GM18508 (cell line): ENCODE measurements at regions not wholly inside any gene's neighbourhood (a gene's known extent, or its start where the extent isn't known, plus 50 kb on each side); places are given as distances from the start of the nearest gene placed in this dataset.
A peak's percentile ranks its signal among the peaks of the same experiment; 100 is the strongest.

ENCODE experiments used
- ATAC-seq: cut with Tn5 transposase; IDR thresholded peaks from one replicate; pipeline ENCODE4 v1.9.1; 2021; ENCODE audit warnings: moderate number of reproducible peaks; ENCODE audit not compliant: insufficient read depth, unreplicated experiment

DNA sequence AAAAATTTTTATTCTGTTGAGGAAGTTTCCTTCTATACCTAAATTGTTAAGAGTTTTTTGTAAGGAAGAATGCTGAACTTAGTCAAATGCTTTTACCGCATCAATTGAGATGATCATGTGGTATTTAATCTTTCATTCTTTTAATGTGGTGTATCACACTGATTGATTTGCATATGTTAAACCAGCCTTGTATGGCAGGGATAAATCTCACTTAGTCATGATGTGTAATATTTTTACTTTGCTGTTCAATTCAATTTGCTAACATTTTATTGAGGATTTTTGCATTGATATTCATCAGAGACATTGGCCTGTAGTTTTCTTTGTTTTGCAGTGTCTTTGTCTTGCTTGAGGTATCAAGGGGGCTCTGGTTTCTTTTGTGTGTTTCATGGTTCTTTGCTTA lies 125.3 kb upstream of the MEF2C start:
- no peak for ATAC-seq

GRCh38 chr5:89005990-89006389 lies 123.0 kb upstream of the MEF2C start:
- ATAC-seq, result no peak

DNA sequence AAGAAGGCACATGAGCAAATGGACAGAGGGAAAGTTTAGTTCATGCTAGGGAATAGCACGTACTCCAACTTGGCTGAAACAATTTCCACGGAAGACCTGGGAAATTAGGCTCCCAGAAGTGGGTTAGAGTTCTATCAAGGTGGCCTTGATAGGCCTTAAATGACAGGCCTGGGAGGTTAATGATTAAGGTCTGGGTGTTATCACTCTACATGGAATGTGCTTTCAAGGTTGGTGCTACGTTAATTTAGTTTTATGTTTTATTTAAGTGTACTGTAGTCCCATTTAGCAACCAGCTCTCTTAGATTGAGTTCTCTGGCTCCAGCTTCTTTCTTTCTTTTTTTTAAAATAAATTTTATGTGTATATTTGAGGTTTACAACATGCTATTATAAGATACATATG lies 121.4 kb upstream of the MEF2C start:
- no peak for ATAC-seq

DNA sequence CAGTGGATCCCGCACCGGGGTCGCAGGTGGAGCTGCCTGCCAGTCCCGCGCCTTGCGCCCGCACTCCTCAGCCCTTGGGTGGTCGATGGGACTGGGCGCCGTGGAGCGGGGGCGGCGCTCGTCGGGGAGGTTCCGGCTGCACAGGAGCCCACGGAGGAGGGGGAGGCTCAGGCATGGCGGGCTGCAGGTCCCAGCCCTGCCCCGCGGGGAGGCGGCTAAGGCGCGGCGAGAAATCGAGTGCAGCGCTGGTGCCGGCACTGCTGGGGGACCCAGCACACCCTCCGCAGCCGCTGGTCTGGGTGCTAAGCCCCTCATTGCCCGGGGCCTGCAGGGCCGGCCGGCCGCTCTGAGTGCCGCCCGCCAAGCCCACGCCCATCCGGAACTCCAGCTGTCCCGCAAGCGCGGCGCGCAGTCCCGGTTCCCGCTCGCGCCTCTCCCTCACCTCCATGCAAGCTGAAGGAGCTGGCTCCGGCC lies 120.6 kb upstream of the MEF2C start:
- ATAC-seq, result no peak

- no peak for ATAC-seq
Observed at GRCh38 chr5:88999853-89000252, 116.9 kb upstream of the MEF2C start.

DNA sequence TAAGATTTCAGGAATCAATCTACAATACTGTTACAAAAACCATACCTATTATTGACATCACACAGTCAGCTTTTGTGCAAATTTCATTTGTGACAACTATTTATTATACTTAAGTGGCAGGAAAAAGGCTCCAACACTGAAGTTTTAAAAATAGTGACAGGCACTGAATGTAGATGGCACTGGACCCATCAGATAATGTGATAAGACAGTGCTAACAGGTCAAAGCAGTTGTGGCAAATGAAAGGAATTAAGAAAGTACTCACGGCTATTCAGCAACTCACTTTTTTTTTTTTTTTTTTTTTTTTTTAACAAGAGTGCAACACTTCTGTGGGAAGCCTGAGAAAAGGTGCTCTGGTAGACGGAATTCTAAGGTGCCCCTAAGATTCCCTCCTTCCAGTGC lies 115.0 kb upstream of the MEF2C start:
- no peak for ATAC-seq

DNA sequence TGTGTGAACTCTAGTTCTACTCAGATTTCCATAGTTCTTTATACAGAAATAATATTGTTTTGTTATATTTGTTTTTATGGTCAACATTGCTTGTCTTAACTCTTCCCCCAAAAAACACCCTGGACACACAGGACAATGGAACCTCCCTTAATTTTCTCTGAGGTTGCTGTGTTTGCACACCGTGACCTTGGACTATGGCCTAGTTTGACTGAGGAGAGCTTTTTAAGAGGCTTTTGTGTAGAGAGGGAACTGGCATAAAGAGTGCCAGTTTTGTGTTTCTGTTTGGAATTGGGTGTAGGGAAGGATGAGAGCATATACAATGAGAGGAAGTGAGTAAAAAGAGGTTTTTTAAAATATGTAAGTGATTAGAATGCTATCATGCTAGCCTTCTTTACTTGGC lies 101.1 kb upstream of the MEF2C start:
- no peak for ATAC-seq

- no peak for ATAC-seq
Observed at GRCh38 chr5:88979726-88980125, 96.7 kb upstream of the MEF2C start.

DNA sequence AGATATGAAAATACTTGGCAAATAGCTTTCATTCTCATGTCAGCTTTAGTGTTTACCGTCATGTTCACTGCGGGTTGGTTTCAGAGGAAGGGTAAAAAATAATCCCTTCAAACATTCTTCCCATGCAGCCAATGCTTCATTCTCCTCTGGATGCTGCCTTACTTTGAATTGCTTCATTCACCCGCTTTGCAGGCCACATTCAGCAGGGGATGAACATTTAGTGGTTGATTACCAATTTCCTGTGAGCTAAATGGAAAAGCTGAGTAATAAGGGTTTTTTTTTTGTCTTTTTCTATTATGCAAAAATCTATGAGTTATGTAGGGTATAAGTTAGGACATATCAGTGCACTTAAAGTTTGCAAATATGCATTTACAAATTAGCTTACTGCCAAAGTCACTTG lies 96.3 kb upstream of the MEF2C start:
- ATAC-seq, result peak; percentile 58

GRCh38 chr5:88976914-88977313 lies 93.9 kb upstream of the MEF2C start:
- no peak for ATAC-seq

- ATAC-seq, result peak; percentile 65
Observed at GRCh38 chr5:88967633-88968585, 84.9 kb upstream of the MEF2C start.

- ATAC-seq, result no peak
Observed at GRCh38 chr5:88964831-88965230, 81.8 kb upstream of the MEF2C start.

DNA sequence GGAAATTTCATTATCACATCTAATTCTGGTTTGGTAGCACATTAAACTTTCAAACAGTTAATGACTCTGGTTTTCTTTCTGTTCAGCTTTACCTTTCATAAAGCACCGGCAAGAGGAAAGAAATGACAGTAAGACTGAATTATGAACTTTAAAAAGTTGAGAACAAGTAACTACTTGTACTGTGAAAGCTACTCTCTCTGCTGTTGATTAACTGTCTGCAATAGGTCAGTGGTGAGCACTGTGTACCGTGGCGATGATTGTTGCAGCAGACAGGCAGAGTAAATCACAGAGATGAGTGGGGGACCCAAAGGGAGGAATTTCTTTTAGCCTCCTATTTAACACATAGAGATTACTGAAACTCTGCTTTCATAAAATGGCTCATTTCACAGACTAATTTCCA lies 74.0 kb upstream of the MEF2C start:
- no peak for ATAC-seq

DNA sequence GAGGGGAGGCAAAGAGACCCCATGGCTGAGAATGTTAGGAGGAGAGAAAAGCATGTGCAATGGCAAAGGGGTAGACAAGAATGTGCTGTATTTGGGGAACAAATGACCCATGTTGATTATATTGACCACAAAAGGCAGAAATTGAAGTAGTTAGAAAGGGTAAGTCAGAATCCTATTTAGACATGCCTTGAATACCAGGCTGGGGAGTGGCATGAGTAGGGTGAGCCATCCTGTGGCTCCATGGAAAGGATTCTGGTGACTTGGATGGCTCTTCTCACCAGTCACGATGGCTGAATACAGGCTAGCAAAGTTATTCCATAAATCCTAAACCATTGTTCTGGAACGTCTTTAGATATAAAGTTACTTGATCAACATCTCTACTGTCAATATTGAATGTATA lies 73.4 kb upstream of the MEF2C start:
- no peak for ATAC-seq

GRCh38 chr5:88955403-88955802 lies 72.4 kb upstream of the MEF2C start:
- no peak for ATAC-seq

DNA sequence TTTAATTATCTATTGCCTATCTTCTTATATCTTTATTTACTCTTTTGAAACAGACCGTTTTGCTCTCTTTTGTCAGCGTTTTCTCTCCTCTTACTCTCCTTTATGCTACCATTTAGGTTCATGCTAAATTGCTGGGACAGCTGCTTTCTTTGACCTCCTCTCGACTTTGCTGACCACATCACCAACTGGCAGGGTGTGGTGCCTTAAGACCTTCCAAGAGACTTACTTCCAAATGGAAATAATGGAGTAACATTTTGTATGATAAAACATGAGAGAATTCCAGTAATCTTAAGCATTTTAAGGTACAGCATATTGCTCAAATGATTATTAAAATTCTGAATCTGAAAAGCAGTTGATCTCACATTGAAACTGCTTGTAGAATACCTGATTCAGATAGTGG lies 71.5 kb upstream of the MEF2C start:
- ATAC-seq, result no peak

- no peak for ATAC-seq
Observed at GRCh38 chr5:88952996-88953643, 70.1 kb upstream of the MEF2C start.

GRCh38 chr5:88952344-88952743 lies 69.4 kb upstream of the MEF2C start:
- no peak for ATAC-seq

DNA sequence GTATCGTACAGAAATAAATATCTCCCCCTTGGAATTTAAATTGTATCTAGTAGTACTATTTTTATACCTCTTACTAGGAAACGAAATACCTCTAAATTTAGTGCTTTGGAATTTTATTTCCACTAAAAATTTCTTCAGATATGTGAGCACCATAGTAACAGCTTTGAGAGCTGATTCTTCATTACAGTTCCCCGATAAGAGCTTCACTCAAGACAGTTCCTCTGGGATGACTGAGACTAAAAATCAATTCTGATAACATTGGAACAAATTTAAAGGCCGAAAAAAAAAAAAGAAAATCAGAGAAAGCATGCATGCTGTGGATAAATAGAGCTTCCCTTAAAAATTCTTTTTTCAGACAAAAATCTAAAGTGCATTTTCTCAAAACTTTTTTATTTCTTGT lies 68.5 kb upstream of the MEF2C start:
- no peak for ATAC-seq

- ATAC-seq, result no peak
Observed at GRCh38 chr5:88948746-88949600, 66.0 kb upstream of the MEF2C start.
